Activated T-helper 1 cell treated with Interleukin-2 at 50 U/mL for 16 hours (primary cell): ENCODE measurements at regions not wholly inside any gene's neighbourhood (a gene's known extent, or its start where the extent isn't known, plus 50 kb on each side); places are given as distances from the start of the nearest gene placed in this dataset.

Experiments
- DNase-seq: peaks from one replicate; pipeline ENCODE4 v3.0.0-alpha.2; 2020; ENCODE audit warnings: low read depth

DNA sequence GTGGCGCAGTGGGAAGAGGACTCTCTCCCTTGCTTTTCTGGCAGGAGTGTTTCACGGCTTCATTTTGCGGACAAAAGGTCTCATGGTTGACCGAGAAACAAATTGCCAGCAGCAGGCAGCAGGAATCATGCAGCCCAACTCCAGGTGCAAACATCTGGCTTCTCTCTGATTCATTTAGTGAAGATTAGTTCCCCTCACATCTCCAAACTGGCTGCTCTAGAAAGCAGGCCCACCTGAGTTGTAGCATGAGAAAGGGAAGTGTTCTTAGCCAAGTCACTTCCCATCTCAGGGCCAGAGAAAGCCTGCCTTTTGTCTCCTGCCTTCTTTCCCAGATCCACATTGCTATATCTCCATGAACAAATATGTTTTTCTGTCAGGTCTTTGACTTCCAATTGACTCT, 120.8 kb upstream of the CCDC196 start:
- DNase-seq = no peak

DNA sequence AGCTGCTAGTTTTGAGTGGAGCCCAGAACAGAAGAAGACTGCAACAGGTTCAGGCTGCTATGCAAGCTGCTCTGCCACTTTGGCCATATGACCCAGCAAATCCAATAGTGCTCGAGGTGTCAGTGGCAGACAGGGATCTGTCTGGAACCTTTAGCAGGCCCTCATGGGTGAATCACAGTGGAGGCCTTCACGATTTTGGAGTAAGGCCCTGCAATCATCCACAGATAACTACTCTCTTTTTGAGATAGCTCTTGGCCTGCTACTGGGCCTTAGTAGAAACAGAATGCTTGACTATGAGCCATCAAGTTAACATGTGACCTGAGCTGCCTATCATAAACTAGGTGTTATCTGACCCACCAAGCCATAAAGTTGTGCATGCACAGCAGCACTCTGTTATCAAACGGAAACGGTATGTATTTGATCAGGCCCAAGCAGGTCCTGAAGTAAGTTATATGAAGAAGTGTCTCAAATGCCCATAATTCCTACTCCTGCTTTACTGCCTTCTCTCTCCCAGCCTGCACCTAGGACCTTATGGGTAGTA, 116.9 kb upstream of the CCDC196 start:
- no peak for DNase-seq

DNA sequence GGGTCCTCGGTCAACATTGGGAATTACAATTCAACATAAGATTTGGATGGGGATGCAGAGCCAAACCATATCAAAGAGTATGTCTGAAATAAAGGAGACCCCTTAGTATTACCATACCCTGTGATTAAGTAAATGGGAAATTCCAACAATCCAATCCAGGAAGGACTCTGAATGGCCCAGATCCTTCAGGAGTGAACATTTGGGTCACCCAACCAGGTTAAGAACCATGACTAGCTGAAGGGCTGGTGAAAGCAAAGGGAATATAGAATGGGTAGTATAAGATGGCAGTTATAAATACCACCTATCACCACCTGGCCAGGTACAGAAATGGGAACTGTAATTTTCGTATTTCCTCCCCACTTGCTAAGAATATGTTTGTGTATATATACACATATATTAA, 114.4 kb upstream of the CCDC196 start:
- DNase-seq = no peak

DNA sequence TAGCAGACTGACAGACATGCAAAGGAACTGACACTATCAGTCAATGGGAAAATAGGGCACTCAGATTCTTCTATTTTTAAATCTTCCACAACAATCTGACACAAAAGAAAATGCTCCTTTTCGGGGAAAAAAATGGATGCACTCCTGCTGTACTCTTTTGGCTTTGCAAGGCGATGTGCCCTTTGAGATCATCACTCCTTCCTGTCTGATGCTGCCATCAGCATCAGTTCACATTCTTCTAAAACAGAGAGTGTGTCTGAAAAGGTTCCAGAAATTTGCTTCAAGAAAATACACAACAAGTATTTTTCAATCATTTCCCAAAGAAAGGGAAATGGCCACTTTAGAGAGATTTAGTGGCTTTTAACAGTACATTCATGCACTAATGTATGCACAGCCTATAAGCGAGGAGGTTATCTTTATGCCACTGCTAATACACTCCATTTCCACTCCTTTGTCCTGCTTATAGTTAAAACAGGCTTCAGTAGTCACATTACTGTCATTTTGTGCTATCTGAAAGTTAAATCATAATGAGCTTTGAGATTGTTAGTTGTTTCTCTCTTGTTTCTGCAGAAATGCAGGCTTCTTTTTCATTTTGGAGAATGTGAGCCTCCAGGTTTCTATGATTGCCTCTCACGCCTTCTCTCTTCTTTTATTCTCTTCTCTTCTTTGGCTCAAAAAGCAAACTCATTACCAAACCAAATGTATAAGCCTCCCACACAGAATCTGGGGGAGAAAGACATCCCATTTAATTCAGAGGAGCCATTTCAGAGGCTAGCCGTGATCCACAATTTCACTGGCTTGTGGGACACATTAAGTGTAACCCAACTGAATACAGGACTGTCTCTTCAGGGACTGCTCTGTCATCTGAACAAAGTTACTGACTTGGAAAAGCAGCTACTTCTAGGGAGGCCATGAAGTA, 110.9 kb upstream of the CCDC196 start:
- no peak for DNase-seq

DNA sequence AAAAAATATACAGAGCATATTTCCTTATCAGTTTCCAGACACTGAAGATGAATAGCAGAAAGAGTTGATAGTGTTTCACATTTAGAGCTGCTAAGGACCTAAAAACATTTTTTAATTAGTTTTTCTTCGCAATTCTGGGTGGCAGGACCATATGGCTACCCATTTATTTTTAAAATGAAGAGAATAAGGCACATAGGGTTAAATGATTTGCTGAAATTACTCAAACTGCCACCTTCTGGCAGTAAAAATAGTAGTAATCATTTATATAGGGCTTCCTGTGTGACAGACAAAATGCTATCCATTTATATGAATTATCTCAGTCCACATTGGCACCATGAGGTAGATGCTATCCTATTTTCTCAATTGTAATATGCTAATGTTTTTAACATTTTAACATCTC, 108.6 kb upstream of the CCDC196 start:
- DNase-seq = no peak

DNA sequence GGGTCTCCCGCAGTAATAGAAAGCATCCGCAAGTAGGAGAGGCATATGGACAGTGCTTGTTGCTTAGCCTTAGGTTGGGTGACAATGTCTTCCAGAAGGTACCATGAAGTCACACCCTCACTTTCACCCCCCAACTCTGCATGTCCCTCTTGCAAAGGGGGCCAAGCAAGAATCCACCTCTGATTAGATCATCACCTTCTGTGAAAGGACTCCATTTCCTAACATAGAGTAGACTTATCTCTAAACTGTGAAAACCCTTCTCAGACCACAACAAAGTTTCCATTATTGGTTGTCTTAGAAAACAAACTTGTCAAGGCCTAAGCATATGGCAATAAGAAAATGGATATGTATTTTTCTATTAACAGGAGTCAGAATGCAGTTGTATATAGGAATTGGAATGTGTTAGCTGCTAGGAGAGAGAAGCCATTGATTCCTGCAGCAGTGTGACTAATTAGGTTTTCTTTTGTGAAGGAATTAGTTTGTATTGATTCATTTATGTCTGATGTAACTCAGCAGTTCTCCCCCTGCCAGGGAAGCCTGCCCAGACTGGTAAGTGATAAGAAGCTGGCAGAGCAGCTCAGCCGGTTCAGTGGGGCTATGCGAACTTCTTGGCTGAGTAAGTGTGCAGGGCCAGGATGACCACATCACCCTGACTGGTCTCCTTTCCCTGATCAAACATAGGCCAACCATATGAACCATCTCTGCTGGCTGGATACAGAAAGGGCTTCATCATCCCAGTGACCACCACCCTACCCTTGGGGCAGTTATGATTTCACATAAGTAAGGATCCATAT, 107.3 kb upstream of the CCDC196 start:
- DNase-seq = no peak

DNA sequence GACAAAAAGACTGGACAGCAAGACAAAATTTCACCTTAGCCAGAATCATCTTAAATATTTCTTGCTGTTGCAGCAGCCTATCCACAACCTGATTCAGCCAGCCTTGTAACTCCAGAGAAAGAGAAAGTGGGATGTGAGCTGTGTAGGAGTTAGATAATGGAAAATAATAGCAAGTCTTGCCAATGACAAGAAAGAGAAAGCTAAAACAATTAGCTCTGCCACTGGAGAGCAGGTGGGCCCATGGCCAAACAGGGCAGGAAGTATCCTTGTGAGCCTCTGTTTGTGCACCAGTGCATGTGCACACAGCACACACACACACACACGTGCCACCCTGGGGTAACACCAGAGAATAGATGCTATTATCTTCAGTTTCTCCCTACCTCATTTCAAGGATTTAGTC, 106.0 kb upstream of the CCDC196 start:
- no peak for DNase-seq

DNA sequence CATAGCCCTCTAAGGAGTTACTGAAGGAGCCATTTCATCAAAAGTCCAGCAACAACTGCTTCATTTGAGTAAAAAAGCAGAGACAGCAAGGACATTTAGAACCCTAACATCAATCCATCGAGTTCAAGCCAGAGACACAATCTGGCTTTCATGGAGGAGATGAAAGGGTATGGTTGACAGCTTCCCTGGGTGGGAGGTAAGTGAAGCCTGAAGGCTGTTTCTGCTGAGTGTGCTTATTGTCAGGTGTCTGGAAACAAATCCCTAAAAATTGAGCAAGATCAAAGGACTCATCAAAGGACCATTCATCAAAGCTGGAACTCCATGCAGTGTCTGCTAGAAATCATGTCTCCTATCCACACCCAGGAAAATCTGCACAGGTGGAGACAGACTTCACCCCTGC, 104.4 kb upstream of the CCDC196 start:
- no peak for DNase-seq

DNA sequence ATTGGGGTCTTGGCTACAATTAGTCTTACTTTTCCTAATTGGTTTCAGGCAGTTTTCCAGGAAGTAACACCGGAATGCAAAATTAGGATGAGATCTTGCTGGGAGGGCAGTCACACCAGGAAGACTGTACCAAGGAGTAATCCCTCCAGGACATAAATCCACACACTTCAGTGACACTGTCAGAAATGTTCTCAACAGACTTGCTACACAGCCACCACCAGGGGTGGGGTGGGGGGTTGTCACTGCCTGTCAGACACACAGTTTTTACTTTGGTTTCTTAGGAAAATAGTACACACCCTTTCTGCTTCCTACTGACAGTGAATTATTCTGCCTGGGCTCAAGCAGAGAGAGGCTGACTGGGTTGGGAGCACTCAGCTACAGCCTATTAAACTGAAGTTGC, 102.9 kb upstream of the CCDC196 start:
- DNase-seq = no peak

DNA sequence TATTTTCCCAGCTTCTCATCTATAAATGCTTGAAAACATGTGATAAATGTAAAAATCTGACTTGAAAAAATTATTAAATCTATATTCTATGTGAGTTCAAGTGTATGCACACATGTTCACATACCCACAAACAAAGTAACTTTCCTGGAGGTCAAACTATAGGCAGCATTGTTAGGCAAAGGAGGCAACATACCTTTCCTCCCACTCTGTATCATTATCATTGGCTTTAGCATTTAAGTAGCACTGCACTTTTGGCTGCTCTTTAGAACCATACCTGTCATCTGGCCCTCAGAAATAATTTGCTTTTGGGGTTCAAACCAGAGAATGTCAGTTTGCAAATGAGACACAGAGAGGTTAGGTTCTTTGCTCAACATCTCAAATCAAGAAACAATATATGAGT, 102.4 kb upstream of the CCDC196 start:
- DNase-seq = no peak

DNA sequence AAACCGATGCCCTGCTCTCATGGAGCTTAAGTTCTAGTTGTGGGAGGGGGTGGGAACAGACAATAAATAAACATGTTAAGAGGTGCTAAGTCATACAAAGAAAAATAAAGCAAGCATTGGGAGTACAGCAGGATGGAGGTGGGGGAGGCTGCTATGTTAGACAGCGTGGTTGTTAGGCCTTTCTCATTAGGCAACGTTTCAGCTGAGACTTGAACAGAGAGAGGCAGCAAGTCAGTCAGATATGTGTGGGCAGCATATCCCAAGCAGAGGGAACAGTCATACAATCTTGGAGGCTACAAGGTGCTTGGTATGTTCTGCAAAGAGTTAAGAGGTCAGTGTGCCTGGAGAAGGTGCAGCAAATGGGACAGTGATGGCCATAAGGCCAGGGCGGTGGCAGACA, 97.7 kb upstream of the CCDC196 start:
- no peak for DNase-seq

DNA sequence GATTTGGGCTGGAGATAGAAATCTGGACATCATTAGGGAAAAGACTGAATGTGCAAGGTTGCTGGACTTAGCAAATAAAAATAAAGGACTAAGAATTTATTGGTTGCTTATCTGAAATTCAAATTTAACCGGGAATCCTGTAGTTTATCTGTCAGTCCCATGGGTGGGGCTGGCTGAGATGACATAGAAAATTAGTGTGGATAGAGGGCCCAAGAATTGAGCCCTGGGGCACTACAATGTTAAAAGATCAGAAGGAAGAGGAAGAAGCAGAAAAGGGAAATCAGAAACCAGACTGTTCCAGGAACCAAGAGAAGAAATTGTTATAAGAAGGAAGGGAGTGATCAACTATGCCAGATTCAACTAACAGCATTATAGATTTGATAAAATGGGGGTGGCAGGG, 96.7 kb upstream of the CCDC196 start:
- no peak for DNase-seq

DNA sequence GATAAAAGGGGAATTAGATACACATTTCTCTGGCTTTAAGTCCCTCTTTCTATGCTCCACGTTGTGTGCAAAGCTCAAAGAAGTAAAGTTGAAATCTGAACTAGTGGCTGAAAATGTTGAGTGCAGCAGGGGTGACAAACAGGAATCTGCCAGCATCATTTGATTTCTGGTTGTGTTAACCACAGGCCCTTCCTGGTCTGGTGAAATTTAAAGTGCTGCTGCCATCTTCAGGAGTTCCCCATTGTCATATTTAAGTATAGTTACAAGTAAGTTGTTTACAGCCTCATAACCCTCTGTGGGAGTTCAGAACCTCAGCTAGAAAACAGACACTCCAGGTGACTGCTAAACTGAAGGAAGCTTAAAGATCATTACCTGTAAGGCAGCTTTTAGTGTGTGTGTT, 90.9 kb upstream of the CCDC196 start:
- no peak for DNase-seq

DNA sequence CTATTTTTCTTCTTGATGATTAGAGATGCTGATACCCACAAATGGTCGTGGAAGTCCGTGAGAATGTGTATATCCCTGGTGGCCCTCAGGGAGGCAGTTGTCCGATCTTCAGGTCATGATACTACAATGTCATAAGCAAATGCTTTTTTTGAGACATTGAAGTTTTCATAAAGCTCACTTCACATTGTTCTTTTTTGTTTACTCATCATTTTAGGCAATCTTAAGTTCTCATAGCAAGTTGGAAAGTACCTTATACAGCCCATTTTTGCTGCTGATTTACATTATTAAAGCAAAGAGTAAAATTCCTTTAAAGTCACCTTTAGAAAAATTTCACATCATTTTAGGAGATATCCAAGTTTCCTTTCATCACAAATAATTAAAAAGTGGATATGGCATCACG, 90.0 kb upstream of the CCDC196 start:
- DNase-seq = no peak

DNA sequence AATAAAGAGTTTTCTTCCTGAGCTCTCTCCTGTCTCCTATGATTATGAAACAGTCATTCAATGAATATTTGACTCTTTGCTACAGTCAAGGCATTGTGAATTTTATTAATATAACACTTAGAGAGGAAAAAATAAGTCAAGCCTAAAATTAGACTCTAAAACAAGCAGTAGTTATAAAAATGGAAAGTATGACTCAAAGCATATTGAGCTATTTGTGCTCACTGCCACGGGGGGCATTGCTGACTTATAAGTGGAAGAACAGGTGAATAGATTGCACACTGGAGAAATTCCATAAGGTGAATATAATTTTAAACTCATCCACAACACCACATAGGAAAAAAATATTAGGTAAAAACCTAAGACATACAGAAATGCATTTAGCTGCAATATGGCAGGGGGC, 87.7 kb upstream of the CCDC196 start:
- DNase-seq = no peak

DNA sequence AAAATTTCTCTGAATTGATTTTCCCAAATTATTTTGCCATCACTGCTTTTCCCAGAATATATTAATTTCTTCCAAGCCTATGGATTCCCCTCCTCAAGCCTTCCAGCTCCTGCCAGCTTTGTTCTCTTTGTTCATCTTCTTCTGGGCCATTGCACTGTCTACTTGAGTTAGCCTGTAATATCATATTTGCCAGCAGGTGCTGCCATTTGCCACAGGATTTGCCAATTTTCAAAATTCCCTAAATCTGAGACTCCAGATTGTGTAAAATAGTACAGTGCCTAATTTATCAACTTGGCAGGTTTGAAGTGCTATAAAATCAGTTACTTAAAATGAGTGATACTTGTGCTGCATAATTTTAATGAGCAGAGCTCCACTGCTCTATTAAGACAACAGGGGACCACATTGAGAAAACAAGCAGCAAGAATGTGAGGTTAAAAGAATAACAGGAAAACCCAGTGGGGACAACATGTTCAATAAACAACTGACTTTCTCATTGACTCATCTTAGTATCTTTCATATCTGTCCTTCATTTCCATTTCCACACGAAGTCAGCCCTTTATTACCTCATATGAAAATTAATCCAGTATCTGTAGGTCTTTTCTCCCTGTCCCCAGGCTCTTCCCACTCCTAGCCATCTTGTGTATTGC, 84.6 kb upstream of the CCDC196 start:
- no peak for DNase-seq

DNA sequence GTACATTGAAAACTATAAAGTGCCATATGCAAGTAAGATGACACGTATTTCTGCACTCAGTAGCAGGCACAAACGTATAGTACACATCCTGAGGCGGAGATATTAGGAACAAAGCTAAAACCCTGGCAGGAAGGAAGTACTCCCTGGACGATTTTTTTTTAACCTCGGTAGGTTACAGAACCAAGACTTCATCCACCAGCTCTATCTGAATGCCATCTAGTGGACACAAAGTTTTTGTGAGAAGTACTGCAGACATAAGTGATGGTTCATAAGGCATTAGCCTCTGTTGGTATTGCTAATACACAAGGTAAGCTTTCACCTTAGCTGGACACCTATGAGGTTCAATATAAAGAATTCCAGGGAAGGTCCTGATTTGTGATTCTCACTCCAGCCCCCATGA, 83.0 kb upstream of the CCDC196 start:
- DNase-seq = no peak

DNA sequence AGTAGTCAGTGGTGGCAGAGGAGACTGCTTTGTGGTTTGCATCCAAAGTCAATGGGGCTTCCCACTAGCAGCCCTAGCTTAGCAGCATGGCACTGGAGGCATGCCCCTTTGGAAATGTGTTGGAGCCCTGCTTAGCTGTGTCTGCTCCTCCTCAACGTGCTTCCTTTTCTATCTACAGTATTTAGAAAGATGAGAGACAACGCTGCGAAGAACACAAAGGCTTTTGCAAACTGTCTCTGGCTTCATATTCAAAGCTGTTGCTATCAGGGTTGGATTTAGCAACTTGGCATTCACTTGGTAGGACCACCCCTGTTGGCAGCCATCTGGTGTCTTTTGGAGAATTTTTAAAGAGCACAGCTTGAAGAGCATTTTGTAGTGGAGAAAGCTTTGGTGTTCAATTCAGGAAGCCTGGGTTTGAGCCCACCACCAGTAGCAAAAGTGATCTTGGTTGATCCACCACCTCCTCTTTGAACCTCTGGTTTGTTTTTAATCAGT, 82.1 kb upstream of the CCDC196 start:
- DNase-seq = no peak

DNA sequence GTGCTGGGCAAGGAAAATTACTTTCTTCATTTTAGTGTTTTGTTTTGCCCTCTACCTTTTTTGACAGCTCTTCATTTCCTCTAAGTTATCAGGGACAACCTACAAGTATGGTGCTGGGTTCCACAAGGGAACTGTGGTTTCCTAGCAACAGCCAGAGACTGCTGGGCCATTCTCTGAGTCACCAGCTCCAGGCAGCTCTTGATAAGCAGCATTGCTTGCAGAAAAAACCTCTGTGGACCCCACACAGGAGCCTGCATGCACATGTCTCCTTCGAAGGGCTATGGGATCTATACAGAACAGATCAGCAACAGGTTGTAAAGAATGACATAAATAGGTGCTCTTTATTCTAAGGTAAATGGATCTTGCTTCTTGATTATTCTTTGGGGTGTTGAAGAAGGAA, 81.0 kb upstream of the CCDC196 start:
- DNase-seq = no peak

DNA sequence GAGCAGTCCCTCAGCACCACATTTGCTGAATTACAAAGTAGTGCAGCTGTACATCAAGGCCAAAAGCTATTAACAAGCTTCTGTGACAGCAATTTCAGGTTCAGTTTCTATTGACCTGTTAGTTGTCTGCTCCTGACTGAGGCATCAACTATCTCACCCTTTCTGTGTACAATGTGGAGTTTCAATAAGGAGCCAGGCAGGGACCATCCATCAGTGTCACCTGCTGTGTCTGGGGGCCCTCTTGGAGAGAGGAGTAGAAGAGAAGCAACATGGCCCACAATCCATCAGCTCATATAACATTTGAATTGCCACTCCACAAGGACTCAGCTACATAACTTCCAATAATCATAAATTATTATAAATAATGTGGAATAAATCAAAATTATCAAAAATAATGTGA, 72.3 kb upstream of the CCDC196 start:
- DNase-seq = no peak

DNA sequence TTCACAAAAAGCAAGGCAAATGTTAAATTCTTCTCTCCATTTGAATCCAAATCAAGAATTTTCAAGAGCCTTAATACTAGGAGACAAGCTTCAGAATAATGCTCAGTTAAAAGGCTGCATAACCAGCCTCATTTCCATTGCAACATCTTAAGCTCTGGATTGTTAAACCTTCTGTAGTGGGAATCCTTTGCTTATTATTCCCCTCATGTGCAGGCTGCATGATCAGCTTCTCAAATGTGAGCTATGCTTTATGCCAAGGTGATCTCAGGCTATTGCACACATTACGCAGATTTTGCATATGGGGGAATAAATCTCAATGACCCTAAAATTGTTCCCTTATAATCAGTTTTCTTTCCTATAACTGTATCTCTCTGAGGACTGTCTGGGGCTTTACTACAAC, 71.7 kb upstream of the CCDC196 start:
- DNase-seq = no peak

DNA sequence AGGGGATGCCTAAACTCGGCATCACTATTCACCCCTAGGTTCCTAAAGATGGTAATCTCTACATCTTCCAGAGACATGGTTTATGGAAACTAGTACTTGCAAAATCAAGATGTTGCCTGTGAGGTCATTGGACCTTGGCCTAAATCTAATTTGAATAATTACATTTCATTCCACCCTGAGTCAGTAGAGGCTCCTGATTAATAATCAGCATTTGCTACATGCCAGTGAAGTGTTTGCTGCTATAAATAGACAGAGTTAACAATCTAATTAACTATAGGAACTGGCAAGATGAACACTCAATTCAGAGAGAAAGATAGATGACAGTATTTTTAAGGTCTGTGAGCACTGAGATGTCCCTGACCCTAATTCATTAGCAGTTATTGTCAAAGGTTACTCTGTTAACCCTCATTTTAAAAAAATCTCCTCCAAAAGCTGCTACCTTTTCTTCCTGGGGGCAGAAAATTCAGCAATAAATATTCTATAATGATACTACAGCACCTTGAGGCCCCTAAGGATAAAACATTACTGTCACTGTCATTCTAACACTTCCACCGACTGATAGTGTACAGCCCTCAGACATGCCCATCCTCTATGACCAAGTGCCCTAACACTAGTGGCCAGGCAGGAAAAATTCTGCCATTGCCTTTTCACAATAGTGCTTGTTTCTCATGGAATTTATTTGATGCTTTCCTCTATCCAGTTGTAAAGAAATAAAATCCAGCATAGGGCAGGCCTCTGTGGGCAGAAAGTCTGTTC, 65.7 kb upstream of the CCDC196 start:
- no peak for DNase-seq
